DND-41 (cell line): ENCODE measurements at regions not wholly inside any gene's neighbourhood (a gene's known extent, or its start where the extent isn't known, plus 50 kb on each side); places are given as distances from the start of the nearest gene placed in this dataset.

ENCODE experiments used
- CTCF ChIP-seq: IDR thresholded peaks from 2 replicates; pipeline ENCODE4 v1.5.1; 2012; ENCODE audit warnings: borderline replicate concordance, low read length, moderate library complexity, mild to moderate bottlenecking; ENCODE audit not compliant: poor library complexity, severe bottlenecking; ENCODE audit errors: extremely low read depth
- EZH2 ChIP-seq: IDR thresholded peaks from 3 replicates; pipeline ENCODE4 v1.6.1; 2012; ENCODE audit warnings: borderline replicate concordance, low read depth, mild to moderate bottlenecking, moderate library complexity, low read length, inconsistent platforms; ENCODE audit not compliant: severe bottlenecking

DNA sequence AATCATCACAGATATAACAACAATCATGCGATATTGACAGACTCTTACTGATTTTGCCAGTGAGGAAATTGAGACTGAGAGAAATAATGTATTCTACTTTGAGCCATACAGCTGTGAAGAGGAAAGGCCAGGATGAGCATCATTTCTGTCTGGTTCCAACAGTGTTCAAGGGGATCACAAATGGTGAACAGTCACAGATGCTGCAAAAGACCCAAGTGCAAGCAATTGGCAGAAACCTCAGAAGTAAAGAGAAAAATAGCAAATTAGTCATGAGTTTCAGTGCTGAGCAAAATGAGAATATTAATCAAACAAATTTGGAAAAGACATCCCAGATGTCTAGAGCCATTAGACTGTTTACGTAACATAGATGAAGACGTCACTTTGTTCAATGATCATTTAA, 114.1 kb downstream of the RAB38 start:
- no peak for TF ChIP-seq CTCF
- no peak for TF ChIP-seq EZH2
